Activated CD4-positive, alpha-beta T cell treated with anti-CD3 and anti-CD28 coated beads for 48 hours (primary cell): ENCODE measurements at regions not wholly inside any gene's neighbourhood (a gene's known extent, or its start where the extent isn't known, plus 50 kb on each side); places are given as distances from the start of the nearest gene placed in this dataset.

ENCODE experiments used
- DNase-seq: peaks from one replicate; pipeline ENCODE4 v3.0.0-alpha.2; 2020

DNA sequence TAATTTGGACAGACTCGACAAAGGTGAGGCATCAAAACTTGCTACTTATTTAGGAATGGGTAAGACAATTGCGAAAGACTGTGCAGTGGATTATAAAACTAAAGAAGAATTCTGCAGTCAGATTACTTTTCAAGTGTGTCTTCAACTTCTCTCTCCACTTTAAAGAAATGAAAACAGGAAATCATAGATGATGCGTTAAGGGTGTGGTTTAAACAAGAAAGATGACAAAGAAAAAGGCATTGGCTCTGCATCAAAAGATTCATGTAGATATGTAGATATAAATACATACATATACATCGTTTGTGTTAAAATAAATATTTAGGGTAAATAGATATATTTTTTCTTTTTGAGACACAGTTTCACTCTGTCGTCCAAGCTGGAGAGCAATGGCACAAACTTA lies 74.6 kb upstream of the PARP11 start:
- no peak for DNase-seq

- DNase-seq: no peak
These were observed 72.5 kb upstream of the PARP11 start for GRCh38 chr12:3945671-3946070.

DNA sequence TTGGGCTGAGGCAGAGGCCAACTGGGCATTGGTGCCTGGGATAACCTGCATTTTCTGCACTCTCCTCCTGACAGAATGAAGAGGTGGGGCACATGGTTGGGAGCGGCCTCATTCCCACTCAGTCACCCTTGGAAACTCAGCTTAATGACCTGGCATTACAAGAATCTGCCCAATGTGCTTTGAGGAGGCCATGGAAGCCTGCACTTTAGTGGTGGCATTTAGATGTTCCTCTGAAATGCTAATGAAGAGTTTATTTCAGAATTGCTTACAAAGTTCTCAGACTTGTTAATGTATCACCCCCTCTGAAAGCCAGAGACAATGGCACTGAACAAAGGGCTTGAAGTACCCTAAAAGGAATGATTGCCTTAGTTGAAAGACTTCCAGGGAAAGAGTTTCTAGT lies 71.4 kb upstream of the PARP11 start:
- DNase-seq: no peak

DNA sequence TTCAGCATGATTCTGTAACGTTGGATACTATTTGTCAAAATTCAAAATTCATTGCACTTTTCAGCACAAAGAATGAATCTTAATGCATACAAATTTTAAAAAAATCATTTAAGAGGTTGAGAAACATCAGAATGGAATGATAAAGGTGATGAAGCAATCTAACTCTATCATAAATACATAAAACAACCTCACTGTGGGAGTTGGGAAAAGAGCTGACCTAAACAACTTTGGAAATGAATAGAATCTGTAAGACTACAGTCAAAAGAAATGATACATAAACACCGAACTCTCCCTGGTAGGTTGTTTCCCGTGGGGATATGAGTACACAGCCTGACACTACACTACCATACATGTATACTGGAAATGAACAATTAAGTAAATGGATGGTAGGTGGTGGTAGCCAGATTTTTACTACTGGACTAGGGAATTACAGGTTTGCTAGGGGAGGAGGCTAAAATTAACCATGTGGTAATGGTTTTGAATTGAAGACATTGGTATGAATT lies 64.9 kb upstream of the PARP11 start:
- DNase-seq: no peak

DNA sequence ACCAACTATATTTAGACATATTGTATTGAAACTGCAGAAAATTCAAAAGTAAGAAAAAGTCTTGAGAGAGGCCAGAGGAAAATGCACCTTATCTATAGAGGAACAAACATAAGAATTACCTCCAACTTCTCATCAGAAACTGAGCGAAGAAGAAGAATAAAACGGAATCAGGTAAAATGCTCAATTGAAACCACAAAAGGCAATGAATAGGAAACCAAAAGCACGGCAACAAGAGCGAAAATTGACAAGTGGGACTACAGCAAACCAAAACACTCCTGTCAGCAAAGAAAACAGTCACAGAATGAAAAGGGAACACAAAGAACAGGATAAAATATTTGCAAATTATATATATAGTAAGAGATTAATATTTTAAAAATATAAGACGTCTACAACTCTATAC lies 61.9 kb upstream of the PARP11 start:
- DNase-seq: no peak

DNA sequence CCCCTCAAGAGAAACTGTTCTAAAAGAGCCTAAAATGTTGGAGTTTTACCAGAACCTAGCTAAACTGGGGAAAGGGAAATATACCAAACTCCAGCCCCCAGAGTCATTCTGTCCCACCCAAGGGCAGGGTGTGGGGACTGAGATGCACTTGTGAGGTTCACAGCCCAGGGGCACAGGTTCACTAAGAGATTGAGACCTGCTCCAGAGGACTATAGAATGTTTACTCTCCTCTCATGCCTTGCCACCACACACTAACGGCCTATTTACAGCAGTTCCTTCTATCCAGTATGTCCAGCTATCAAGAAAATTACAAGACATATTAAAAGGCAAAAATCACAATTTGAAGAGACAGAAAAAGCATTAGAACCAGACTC lies 60.6 kb upstream of the PARP11 start:
- DNase-seq: no peak

DNA sequence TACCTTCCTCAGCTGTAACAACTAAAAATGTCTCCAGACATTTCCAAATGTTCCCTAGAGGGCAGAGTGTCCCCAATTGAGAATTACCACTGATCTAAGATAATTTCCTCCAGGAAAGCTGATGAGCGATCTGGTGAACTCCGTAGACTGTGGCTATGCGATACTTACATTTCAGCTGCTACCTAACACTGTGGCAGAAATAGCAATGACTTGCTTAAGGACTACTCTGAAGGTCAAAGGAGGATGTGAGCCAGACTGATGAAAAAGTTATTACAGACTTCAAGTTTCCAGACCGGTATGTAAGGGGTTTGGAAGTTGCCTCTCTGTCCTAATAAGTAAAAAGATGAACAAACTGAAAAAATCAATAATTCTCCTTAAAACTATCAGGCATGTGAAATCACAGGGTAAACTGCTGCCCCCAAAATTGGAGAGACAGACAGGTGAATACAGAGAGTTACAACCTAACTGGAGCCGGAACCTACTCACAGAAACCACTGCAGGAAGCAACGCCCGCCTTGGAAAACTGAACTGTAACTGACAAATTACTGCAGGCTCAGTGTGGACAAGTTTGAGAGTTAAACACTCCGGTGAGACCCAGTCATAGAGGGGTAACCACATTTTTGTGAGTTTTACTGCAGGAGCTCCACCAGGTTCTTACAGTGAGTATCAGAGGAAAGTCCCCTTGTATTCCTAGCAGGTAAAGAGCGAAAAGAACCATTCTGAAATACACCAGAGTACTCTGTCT lies 60.0 kb upstream of the PARP11 start:
- DNase-seq: peak; percentile 23

DNA sequence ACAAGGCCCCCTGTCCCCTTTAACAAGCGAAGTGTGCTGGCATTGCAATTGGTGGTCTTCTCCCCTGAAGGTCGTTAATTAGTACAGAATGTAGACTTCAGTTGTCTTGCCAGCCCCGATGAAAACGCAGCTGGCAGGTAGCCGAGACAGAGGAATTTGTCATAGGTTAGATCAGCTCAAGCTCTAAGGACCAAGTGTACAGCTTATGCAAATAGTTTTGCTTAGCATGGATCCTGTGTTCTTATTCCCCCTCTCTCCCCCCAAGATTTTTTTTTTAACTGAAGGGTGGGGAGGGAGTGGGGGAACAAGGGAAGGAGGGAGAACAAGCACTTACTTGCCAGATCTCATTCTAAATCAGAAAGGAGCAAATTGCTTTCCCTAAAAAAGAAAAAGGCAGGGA lies 58.6 kb upstream of the PARP11 start:
- no peak for DNase-seq

DNA sequence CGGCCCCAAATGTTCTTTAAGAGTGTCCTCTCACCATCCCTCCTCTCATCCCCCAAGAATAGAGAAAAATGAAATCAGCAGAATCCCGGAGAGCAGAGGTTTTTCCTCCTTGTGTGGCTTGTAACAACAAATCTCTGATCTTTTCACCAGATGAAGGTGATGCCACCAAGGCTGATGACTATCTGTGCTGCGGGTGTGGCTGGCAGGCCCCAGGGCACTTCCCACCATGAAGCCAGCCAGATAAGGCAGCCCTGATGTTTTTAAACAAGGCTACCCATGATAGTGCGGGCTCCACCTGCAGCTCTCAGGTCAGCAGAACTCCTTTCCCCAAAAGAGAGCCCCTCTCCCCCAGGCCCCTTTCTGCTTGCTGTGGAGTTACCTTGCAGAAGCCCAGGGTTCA lies 58.0 kb upstream of the PARP11 start:
- no peak for DNase-seq

DNA sequence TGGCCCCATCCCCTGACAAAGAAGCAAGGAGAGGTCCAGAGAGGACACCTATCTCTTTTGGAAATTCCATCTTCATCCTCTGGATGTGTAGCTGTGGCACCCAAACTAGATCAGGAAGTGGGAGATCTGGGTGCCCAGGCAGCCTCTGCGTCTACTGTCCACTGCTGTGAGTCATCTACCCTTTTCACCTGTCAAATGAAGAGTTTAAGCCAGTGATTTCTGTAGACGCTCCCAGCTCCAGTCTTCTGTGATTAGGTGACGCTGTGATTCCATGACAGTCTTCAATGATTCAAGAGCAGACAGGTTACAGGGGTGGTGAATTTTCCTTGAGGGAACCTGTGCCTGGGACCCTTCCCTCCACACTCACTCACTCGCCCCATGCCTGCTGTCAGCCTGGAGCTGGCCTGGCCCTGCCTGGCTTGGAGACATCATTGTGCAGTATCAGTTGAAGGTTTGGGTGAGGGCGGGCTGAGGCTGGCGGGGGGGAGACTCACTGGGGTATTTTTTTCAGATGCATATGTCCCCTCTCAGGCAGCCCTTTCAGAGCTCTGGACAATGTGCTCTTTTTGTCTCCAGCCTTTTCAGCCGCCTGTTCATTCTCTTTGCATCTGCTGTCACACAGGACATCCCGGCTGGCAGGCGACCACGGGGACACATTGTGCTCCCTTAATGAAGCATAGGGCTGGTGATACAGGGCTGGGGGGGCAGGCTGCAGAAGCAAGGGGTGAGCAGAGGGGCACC lies 56.8 kb upstream of the PARP11 start:
- no peak for DNase-seq

GRCh38 chr12:3928538-3929184 lies 55.5 kb upstream of the PARP11 start:
- DNase-seq: no peak

GRCh38 chr12:3925621-3926020 lies 52.4 kb upstream of the PARP11 start:
- no peak for DNase-seq

DNA sequence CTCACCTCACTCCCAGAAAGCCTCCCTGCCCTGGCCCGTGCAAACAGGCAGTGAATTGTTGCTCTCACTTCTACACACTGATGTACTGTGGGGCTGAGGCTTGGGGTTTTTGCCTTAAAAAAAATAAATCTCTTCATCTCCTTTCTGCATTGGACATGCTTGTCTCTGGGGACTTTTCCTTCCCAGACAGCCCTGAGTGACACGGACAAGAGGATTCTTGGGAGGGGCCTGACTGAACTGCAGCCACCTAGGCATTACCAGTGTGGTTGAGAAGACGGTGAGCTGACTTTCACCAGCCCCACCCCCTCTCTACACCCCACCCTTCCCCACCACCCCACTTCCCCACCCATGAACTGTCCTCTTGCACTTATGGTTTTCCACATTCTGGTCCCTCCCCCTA lies 51.6 kb upstream of the PARP11 start:
- no peak for DNase-seq

DNA sequence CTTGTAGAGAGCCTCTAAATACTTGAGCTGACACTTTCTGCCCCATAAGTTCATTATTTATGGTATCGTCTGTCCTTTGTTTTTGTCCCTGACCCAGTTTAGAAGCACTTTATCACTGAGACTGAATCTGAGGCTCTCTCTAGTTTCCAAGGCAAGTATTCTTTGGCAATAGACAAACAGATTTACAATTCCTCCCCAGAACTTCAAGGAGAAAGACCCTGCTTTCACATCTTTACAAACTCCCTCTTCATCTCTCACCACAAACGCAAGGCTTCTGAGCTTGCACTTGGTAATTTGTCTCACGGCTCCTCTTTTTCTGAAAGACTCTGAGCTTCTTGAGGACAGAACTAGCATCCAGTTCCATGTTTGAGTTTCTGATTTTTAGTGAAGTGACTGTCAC lies 49.8 kb upstream of the PARP11 start:
- no peak for DNase-seq
